ENCODE measurements at regions not wholly inside any gene's neighbourhood (a gene's known extent, or its start where the extent isn't known, plus 50 kb on each side); places are given as distances from the start of the nearest gene placed in this dataset.
A peak's percentile ranks its signal among the peaks of the same experiment; 100 is the strongest.

DNA sequence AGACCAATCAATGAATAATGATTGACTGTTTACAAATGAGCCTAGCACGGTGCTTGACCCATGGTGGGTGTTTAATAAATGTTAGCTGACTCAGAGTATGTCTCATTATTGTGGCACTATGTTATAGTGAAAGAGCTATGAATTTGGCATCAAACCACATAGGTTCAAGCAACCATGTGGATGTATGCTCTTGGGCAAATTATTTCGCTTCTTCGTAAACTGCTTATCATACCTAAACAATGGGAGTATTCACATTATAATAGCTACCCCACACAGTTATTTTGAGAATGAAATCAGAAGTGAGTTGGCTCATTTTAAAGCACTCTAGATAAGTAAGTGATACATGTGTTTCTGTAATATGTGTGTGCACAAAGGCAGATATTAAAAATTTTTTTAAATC is 118.7 kb upstream of the HSD17B12 start:
- H3K27ac Mint-ChIP-seq = no peak overlapping the region
- H3K36me3 Mint-ChIP-seq (ENCODE audit: insufficient read depth) = no peaks in the 10 kb centered on the region
- peaks cover 65% of the 10 kb centered on the region for H3K27me3 Mint-ChIP-seq
- DNase-seq (ENCODE audit: low spot score, unreplicated experiment) = no peak
- no peak for TF ChIP-seq CTCF (IDR thresholded peaks at IDR 0.05; ENCODE audit: unreplicated experiment)
- no peak overlapping the region for H3K4me3 Mint-ChIP-seq (ENCODE audit: low read depth)
- no peaks in the 10 kb centered on the region for H3K9me3 Mint-ChIP-seq (ENCODE audit: low read depth)
- peaks cover 14% of the 10 kb centered on the region for H3K4me1 Mint-ChIP-seq (ENCODE audit: low read depth)

DNA sequence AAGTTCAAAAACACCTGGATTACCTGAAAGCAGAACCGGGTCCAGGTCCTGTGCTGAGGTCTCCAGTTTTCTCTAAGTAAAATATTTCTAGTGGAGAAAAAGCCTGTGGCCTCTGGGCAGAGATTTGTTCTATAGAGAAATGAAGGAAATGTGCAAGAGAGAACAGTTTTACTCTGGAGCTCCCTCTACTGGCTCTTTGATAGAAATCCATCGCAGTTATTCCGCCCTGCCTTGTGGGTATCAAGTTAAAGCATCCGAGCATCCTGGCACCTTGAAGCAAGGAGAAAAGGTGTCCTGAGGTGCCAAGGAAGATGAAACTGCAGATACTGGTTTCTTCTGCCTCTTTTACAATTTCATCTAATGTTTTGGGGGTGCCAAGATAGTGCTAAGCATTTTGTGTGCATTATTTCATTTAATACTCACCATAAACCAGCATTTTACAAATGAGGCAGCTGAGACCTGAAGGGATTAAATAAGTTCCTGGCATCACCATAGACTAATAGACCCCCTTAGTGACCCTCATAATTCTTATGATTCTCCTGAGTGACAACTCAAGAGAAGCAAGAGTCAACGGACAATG is 113.1 kb upstream of the HSD17B12 start:
- peaks cover 80% of the 10 kb centered on the region for H3K27me3 Mint-ChIP-seq
- peak; percentile 75 for TF ChIP-seq CTCF (IDR thresholded peaks at IDR 0.05; ENCODE audit: unreplicated experiment)
- no peaks in the 10 kb centered on the region for H3K4me1 Mint-ChIP-seq (ENCODE audit: low read depth)
- H3K27ac Mint-ChIP-seq = no peak overlapping the region
- H3K4me3 Mint-ChIP-seq (ENCODE audit: low read depth) = no peak overlapping the region
- no peaks in the 10 kb centered on the region for H3K9me3 Mint-ChIP-seq (ENCODE audit: low read depth)
- no peak for DNase-seq (ENCODE audit: low spot score, unreplicated experiment)
- H3K36me3 Mint-ChIP-seq (ENCODE audit: insufficient read depth) = no peaks in the 10 kb centered on the region

DNA sequence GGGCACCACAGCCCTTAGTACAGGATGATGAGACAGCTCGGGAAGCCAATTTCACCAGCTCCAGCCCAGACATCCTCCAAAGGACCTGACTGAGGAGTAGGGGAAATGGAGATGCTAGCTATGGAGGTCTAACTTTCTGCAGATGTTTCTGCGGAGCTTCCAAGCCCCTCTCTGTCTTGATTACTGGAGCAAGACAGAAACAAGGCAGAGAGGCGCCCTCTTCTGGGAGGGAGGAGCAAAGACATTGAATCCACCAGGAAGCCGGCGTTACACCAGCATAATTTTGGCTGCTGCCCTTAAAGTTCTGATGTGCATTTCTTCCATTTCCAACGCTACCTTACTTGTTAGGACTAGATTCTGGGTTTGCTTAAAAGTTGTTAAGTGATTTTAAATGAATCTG is 107.3 kb upstream of the HSD17B12 start:
- H3K4me3 Mint-ChIP-seq (ENCODE audit: low read depth) = no peak overlapping the region
- H3K9me3 Mint-ChIP-seq (ENCODE audit: low read depth) = no peaks in the 10 kb centered on the region
- no peaks in the 10 kb centered on the region for H3K36me3 Mint-ChIP-seq (ENCODE audit: insufficient read depth)
- TF ChIP-seq CTCF (IDR thresholded peaks at IDR 0.05; ENCODE audit: unreplicated experiment) = peak; percentile 66
- DNase-seq (ENCODE audit: low spot score, unreplicated experiment) = no peak
- H3K27me3 Mint-ChIP-seq = peaks cover 100% of the 10 kb centered on the region
- peaks cover 8% of the 10 kb centered on the region for H3K4me1 Mint-ChIP-seq (ENCODE audit: low read depth)
- H3K27ac Mint-ChIP-seq = no peak overlapping the region

DNA sequence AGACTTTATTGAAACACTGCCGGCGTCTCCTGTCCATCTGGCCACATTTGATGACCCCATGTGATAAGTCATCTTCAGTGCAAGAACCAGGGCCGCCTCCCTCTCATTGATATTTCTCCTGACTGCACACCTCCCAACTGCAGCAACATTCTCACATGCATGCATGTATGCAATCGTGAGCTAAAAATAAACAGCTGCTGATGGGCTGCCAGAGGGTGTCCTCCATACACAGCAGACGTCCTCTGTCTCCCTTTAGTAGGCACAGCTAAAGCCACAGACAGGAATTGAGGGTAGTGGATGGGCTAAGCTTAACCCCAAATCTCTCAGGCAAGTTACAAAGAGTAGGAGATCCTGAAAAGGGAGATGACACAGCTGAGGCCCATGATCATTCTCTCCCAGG is 106.7 kb upstream of the HSD17B12 start:
- no peaks in the 10 kb centered on the region for H3K36me3 Mint-ChIP-seq (ENCODE audit: insufficient read depth)
- TF ChIP-seq CTCF (IDR thresholded peaks at IDR 0.05; ENCODE audit: unreplicated experiment) = no peak
- no peak overlapping the region for H3K27ac Mint-ChIP-seq
- no peak for DNase-seq (ENCODE audit: low spot score, unreplicated experiment)
- H3K4me3 Mint-ChIP-seq (ENCODE audit: low read depth) = no peak overlapping the region
- peaks cover 100% of the 10 kb centered on the region for H3K27me3 Mint-ChIP-seq
- peaks cover 8% of the 10 kb centered on the region for H3K4me1 Mint-ChIP-seq (ENCODE audit: low read depth)
- H3K9me3 Mint-ChIP-seq (ENCODE audit: low read depth) = no peaks in the 10 kb centered on the region

DNA sequence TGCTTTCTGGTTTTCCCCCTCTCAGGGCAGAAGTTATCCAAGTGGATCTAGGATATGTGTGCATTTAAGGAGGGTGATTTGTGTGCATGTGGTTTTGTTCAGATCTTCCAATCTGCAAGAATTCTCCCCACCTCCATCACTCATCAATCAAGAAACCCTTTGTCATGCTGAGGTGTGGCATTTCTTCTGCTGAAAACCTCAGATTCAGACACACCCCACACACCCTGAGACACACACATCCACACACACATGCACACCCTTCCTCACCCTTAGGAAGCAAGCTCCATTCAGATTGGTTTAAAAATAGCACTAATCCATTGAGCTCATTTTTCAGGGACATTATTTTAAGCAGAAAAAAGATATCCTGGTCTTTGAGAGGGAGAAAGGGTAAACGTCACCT is 106.1 kb upstream of the HSD17B12 start:
- no peaks in the 10 kb centered on the region for H3K9me3 Mint-ChIP-seq (ENCODE audit: low read depth)

More for the DNA sequence above, 106.1 kb upstream of the HSD17B12 start:
- no peak for TF ChIP-seq CTCF (IDR thresholded peaks at IDR 0.05; ENCODE audit: unreplicated experiment)
- DNase-seq (ENCODE audit: low spot score, unreplicated experiment) = no peak
- H3K27ac Mint-ChIP-seq = no peak overlapping the region
- peaks cover 98% of the 10 kb centered on the region for H3K27me3 Mint-ChIP-seq
- H3K36me3 Mint-ChIP-seq (ENCODE audit: insufficient read depth) = no peaks in the 10 kb centered on the region
- H3K4me1 Mint-ChIP-seq (ENCODE audit: low read depth) = peaks cover 8% of the 10 kb centered on the region
- no peak overlapping the region for H3K4me3 Mint-ChIP-seq (ENCODE audit: low read depth)
